ENCODE measurements at regions not wholly inside any gene's neighbourhood (a gene's known extent, or its start where the extent isn't known, plus 50 kb on each side); places are given as distances from the start of the nearest gene placed in this dataset.

DNA sequence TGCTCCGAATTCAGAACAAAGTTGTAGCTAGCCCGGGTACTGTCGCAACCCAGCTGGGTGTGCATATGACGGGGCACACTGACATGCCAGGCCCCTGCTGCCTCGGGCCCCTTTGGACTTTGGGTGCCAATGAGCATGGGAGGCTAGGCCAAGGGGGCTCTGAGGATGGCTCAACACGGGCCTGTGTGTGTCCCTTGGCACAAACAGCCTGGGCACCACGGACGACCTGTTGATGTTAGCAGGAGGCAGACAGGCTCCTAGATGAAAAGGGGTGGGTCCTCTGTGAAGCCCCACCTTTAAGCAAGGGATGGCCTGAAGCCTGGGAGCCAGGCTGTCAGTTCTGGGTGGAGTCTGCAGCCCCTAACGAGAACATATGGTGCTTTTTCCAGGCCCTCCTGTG lies 1688.2 kb downstream of the EFNA5 start:
- no peak for DNase-seq (ENCODE audit: low read depth)

GRCh38 chr5:105978011-105978410 lies 1692.7 kb downstream of the EFNA5 start:
- DNase-seq (ENCODE audit: low read depth), result no peak

DNA sequence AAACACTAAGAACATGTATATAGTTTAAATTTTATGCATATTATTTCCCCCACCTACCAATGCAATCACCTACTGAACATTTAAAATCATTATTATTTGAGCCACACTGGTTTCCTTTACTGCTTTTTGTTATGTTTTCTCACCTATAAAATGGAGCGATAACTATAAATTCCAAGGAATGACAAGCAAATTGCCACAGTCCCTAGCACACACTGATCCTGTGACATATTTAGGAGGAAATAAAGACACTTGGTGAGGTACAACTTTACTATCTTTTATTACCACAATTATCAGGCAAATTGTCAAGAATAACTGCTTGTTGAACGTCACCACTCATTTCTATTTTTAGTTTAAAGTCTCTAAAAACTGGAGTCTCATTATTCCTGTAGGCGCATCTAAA lies 1693.6 kb downstream of the EFNA5 start:
- no peak for DNase-seq (ENCODE audit: low read depth)

DNA sequence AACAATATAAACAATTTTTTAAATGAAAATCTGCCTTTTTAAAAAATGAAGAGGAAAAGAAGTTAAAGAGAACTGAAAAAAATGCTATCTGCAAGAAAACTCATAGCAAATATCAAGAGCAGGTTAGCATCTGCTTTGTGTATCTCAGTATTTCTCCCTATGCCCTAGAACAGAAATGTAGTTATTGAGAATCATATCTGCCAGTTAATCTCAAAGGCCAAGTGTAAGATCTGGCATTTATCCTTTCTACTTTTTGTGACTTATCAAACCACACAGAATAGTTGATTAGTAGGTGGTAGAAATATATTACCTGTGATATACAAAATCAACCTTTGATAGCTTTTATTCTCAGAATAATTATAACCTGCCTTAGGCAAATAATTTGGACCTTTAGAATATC lies 1699.8 kb downstream of the EFNA5 start:
- no peak for DNase-seq (ENCODE audit: low read depth)

- DNase-seq (ENCODE audit: low read depth), result no peak
These were observed 1701.8 kb downstream of the EFNA5 start for GRCh38 chr5:105968981-105969380.

DNA sequence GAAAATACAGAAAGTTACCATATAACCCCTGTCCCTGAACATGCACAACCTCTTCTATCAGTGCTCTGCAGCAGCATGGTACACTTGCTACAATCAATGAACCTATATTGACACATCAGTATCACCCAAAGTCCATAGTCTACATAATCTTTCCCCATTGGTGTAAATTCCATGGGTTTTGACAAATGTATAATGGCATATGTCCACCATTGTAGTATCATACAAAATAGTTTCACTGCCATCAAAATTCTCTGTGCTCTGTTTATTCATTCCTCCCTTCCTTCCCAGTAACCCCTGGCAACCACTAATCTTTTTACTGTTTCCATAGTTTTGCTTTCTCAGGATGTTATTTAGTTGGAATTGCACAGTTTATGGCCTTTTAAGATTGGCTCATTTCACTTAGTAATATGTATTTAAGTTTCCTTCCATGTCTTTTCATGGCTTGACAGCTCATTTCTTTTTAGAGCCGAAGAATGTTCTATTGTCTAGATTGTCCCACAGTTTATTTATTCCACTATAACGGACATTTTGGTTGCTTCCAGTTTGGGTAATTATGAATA lies 1707.0 kb downstream of the EFNA5 start:
- DNase-seq (ENCODE audit: low read depth), result no peak

GRCh38 chr5:105961572-105961971 lies 1709.2 kb downstream of the EFNA5 start:
- DNase-seq (ENCODE audit: low read depth), result no peak

DNA sequence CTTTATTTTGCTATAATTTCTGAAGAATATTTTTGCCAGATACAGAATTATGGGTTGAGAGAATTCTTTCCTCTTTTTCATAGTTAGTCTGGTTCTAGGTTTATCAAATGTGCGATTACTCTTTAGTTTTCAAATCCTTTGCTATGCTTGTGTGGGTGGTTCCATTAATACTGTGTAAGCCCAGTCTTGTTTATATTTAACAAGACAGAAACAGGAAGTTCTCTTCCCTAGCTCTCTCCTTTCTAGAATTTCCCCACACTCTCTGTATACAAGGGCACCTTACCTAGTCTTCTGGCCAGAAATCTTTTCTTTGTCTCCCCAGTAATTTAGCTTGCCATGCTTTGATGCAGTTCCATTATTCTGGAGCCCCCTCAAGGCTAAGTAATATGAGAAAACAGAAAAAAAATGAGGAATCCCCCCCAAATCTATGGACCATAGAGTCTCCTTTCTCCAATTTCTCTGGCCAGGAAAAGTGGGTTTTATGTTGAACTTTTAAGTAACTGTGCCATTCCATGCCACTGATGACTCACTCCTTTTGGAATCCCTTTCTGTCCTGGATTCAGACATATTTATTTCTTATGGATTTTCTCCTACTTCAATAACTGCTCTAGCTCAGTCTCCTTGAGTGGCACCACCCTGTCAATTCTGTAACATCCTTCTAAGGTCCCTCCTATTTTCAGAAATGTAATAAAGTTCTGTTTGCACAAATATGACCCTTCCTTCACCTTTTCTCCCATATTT lies 1714.1 kb downstream of the EFNA5 start:
- DNase-seq (ENCODE audit: low read depth), result peak; percentile 24

DNA sequence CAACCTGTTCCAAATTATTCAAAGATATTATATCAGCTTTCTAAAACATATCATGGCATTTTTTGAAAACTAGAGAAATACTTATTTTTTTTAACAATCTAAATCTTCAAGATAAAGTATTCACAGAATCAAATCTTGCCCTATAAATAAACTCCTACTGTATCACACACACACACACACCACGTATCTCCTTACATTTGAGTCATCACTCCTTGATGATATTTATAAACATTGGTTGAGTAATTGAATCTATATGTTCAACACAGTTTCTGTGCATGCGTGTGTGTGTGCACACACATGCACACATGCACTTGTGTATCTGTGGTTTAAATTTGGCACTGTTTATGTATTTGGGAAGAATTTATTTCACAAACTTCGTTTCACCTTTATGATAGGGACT lies 1716.4 kb downstream of the EFNA5 start:
- no peak for DNase-seq (ENCODE audit: low read depth)

DNA sequence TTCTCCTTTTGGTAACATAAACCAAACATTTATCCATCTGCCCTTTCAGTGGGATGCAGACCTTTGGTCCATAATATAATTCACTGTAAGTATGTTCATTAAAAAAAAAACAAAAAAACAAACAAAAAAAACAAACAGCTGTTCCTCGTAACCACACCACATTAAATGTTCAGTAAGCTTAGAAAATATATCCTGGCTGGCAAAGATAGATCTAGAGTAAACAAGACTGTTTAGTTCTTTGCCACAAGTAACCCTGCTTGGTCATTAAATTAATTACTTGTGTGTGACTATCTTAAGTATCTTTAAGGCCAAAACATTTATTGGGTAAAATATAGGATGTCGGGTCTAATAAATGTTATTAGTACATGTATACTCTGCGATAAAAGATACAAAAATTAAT lies 1717.1 kb downstream of the EFNA5 start:
- DNase-seq (ENCODE audit: low read depth), result no peak

DNA sequence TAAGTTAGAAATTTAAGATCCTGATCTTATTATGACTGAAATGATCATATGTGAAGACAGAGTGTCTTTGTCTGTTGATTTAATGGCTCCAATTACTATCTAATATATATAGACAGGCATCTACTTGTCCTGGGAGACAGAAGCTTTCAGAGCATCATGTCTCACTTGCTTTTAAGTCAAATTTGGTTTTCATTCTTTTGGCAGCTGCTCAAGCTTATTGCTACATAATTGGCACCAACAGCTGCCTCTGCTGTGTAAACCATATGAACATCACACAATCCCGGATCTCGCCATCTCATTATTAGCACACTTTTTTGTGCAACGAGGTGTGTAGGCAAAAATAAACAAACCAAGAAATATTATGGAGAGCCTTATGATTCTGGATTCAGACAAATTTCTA lies 1717.9 kb downstream of the EFNA5 start:
- DNase-seq (ENCODE audit: low read depth), result no peak

GRCh38 chr5:105947461-105947860 lies 1723.3 kb downstream of the EFNA5 start:
- no peak for DNase-seq (ENCODE audit: low read depth)

GRCh38 chr5:105945203-105945972 lies 1725.3 kb downstream of the EFNA5 start:
- DNase-seq (ENCODE audit: low read depth), result no peak

DNA sequence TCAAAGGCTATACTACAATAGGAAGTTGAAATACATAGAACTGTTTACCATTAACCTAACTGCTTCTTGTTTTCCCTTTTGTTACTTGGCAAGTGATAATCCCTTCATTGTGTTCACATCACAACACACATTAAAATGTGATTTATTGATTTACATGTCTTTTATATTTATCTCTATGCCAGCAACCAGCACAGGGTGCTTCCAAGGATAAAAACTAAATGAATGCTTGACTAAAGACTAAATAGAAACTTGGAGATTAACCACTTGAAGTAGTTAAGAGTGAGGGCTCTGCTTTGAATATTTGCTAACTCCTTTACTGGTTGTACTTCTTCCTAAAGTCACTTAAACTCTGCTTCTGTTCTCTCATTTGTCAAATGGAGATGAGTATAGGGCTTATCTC lies 1730.6 kb downstream of the EFNA5 start:
- no peak for DNase-seq (ENCODE audit: low read depth)

- DNase-seq (ENCODE audit: low read depth), result no peak
These were observed 1736.6 kb downstream of the EFNA5 start for GRCh38 chr5:105934171-105934570.

DNA sequence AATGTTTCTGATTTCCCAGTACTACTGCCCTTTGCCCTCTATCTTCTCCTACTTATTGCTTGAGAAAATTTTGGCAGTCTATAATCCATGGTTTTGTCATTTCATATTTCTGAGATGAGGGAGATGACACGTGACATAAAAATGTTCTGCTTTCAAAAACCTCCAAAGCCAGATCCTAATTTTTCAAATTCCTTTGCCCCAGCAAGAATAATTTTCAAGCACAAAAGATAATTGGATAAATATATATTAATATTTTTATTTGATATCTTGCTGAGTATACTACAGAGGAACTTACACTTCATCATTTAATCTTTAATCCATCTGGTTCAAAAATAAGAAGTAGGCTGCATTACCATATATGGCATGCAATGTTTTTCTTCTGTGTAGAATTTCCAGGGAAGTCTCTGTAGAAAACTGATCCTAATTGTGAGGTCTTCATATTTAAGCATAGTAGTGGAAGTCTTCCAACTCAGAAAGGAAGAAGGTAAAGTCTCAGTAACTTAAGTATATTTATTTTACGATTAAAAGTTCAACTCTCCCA lies 1738.8 kb downstream of the EFNA5 start:
- DNase-seq (ENCODE audit: low read depth), result peak; percentile 54

- no peak for DNase-seq (ENCODE audit: low read depth)
These were observed 1740.9 kb downstream of the EFNA5 start for GRCh38 chr5:105929858-105930257.

- DNase-seq (ENCODE audit: low read depth), result peak; percentile 81
These were observed 1746.4 kb downstream of the EFNA5 start for GRCh38 chr5:105924366-105924765.

DNA sequence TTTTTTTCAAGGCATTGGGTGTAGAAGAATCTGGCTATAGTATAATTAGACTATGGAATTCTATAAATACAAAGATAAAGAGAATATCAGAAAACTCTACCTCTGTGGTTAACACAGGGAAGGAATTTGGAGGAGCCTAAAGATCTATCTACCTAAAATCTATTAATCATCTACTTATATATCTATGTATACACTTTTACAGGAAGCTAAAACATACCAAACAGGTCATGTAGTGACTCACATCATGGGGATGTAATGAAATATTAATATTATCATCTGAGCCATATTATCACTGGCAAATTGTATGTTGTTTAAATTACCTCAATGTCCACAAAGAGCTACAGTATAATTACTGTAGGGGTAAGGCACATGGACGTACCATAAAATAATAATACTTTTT lies 1748.2 kb downstream of the EFNA5 start:
- DNase-seq (ENCODE audit: low read depth), result no peak

- no peak for DNase-seq (ENCODE audit: low read depth)
These were observed 1748.7 kb downstream of the EFNA5 start for GRCh38 chr5:105922080-105922479.

DNA sequence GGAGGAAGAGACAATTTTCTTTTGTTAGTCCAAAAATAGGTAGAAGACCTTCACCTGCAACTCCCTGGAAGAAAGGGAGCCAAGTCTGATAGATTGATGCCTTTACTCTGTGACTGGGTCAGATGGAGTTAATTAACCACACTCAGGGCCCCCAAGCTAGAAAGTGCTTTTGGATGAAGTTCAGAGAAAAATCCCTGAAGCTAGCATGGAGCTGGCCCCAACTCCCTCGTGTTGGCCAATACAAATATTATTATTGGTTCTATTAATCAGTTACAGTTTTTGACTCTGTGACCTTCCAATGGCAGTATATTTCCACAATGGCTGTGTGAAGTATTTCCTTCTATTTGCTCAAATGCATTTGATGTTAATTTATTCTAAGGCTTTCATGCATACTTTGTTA lies 1753.5 kb downstream of the EFNA5 start:
- no peak for DNase-seq (ENCODE audit: low read depth)

DNA sequence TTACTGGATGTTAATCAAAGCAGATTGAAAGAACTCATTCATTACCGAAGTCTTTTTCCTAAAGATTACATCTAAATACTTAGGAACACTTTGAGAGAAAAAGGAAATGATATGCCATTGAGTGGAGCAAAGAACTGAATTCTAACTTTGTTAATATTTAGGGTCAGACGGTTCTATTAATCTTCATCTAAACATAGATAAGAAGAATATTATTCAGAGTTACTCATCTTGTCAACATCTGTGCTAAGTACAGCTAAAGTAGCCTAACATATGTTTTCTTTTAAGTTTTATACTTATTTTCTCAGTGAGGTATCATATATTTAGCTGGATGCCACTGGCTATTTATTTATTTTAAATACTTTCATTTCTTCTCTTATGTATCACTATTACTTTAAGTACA lies 1763.7 kb downstream of the EFNA5 start:
- DNase-seq (ENCODE audit: low read depth), result no peak

- no peak for DNase-seq (ENCODE audit: low read depth)
These were observed 1765.3 kb downstream of the EFNA5 start for GRCh38 chr5:105905392-105905791.
